ENCODE measurements at regions not wholly inside any gene's neighbourhood (a gene's known extent, or its start where the extent isn't known, plus 50 kb on each side); places are given as distances from the start of the nearest gene placed in this dataset.

- intact Hi-C loops (cut with micrococcal nuclease), result no loop called here
- no peaks in the 10 kb centered on the region for H3K4me1 Mint-ChIP-seq
- TF ChIP-seq CTCF (IDR thresholded peaks at IDR 0.05), result no peak
- H3K4me3 Mint-ChIP-seq, result no peak overlapping the region
- H3K27ac Mint-ChIP-seq, result no peak overlapping the region
- no peak for DNase-seq
- POLR2A ChIA-PET, result no interaction called here
- no peaks in the 10 kb centered on the region for H3K9me3 Mint-ChIP-seq
- no peaks in the 10 kb centered on the region for H3K36me3 Mint-ChIP-seq (ENCODE audit: low read depth)
- ATAC-seq (ENCODE audit: low read depth), result no peak
- CTCF ChIA-PET, result no interaction called here
- H3K27me3 Mint-ChIP-seq, result no peaks in the 10 kb centered on the region
Observed at GRCh38 chr10:121042342-121042741, 191.2 kb downstream of the WDR11 start.

GRCh38 chr10:121043124-121043849 is 192.1 kb downstream of the WDR11 start:
- TF ChIP-seq CTCF (IDR thresholded peaks at IDR 0.05), result no peak
- intact Hi-C loops (cut with micrococcal nuclease), result no loop called here
- no peaks in the 10 kb centered on the region for H3K27me3 Mint-ChIP-seq
- H3K9me3 Mint-ChIP-seq, result no peaks in the 10 kb centered on the region
- no peak overlapping the region for H3K27ac Mint-ChIP-seq
- ChIA-PET CTCF (no interaction called here), POLR2A (no interaction called here)
- no peaks in the 10 kb centered on the region for H3K4me1 Mint-ChIP-seq
- no peaks in the 10 kb centered on the region for H3K36me3 Mint-ChIP-seq (ENCODE audit: low read depth)
- ATAC-seq (ENCODE audit: low read depth), result no peak
- DNase-seq, result no peak
- no peak overlapping the region for H3K4me3 Mint-ChIP-seq

- Mint-ChIP-seq H3K27ac (no peak overlapping the region), H3K36me3 (ENCODE audit: low read depth) (no peaks in the 10 kb centered on the region), H3K4me1 (no peaks in the 10 kb centered on the region), H3K27me3 (no peaks in the 10 kb centered on the region), H3K4me3 (no peak overlapping the region), H3K9me3 (no peaks in the 10 kb centered on the region)
- no peak for ATAC-seq (ENCODE audit: low read depth)
- intact Hi-C loops (cut with micrococcal nuclease), result no loop called here
- ChIA-PET POLR2A (no interaction called here), CTCF (no interaction called here)
- DNase-seq, result no peak
- TF ChIP-seq CTCF (IDR thresholded peaks at IDR 0.05), result no peak
Observed at GRCh38 chr10:121048749-121049148, 197.6 kb downstream of the WDR11 start.

GRCh38 chr10:121049489-121049888 is 198.3 kb downstream of the WDR11 start:
- Mint-ChIP-seq H3K27ac (no peak overlapping the region), H3K27me3 (no peaks in the 10 kb centered on the region), H3K9me3 (no peaks in the 10 kb centered on the region), H3K36me3 (ENCODE audit: low read depth) (no peaks in the 10 kb centered on the region), H3K4me1 (no peaks in the 10 kb centered on the region), H3K4me3 (no peak overlapping the region)
- ChIA-PET CTCF (no interaction called here), POLR2A (no interaction called here)
- TF ChIP-seq CTCF (IDR thresholded peaks at IDR 0.05), result no peak
- no peak for ATAC-seq (ENCODE audit: low read depth)
- DNase-seq, result no peak
- intact Hi-C loops (cut with micrococcal nuclease), result no loop called here

GRCh38 chr10:121049923-121050322 is 198.8 kb downstream of the WDR11 start:
- TF ChIP-seq CTCF (IDR thresholded peaks at IDR 0.05), result no peak
- no peak overlapping the region for H3K27ac Mint-ChIP-seq
- POLR2A ChIA-PET, result no interaction called here
- no peaks in the 10 kb centered on the region for H3K36me3 Mint-ChIP-seq (ENCODE audit: low read depth)
- H3K4me1 Mint-ChIP-seq, result no peaks in the 10 kb centered on the region
- CTCF ChIA-PET, result no interaction called here
- H3K4me3 Mint-ChIP-seq, result no peak overlapping the region
- no peaks in the 10 kb centered on the region for H3K9me3 Mint-ChIP-seq
- no peak for DNase-seq
- H3K27me3 Mint-ChIP-seq, result no peaks in the 10 kb centered on the region
- ATAC-seq (ENCODE audit: low read depth), result no peak
- intact Hi-C loops (cut with micrococcal nuclease), result no loop called here
